OCI-LY3 (cell line): ENCODE measurements at regions not wholly inside any gene's neighbourhood (a gene's known extent, or its start where the extent isn't known, plus 50 kb on each side); places are given as distances from the start of the nearest gene placed in this dataset.

Experiments
- H2AFZ ChIP-seq: fragments of 200-600, 300-600 bp; shearing (Covaris generic); 2 replicates; pipeline ENCODE4 v1.6.0; 2014; ENCODE audit warnings: antibody characterized with exemption, low read depth, low read length
- H3K27ac ChIP-seq: fragments of 200-600, 300-600 bp; sonication (generic); 2 replicates; pipeline ENCODE4 v1.5.1; 2014; ENCODE audit warnings: mild to moderate bottlenecking, low read length, moderate library complexity, mixed read lengths
- H3K27me3 ChIP-seq: fragments of 200-600, 300-600 bp; sonication (generic); 2 replicates; pipeline ENCODE4 v1.6.1; 2014; ENCODE audit warnings: low read depth, low read length, mixed read lengths
- H3K36me3 ChIP-seq: fragments of 200-600, 300-600 bp; sonication (generic); replicated peaks from 2 replicates; pipeline ENCODE3; 2014; ENCODE audit warnings: low read depth, low read length, mixed read lengths
- H3K4me1 ChIP-seq: fragments of 300-600, 200-600 bp; sonication (generic); 2 replicates; pipeline ENCODE4 v1.6.1; 2014; ENCODE audit warnings: low read length, mixed read lengths
- H3K4me2 ChIP-seq: fragments of 200-600, 300-600 bp; sonication (generic); 2 replicates; pipeline ENCODE4 v1.6.1; 2014; ENCODE audit warnings: low read length, mixed read lengths
- H3K4me3 ChIP-seq: fragments of 300-600, 200-600 bp; sonication (generic); 2 replicates; pipeline ENCODE4 v1.5.1; 2014; ENCODE audit warnings: antibody characterized with exemption, mild to moderate bottlenecking, low read length, moderate library complexity
- H3K79me2 ChIP-seq: fragments of 300-600, 200-600 bp; shearing (Covaris generic); 2 replicates; pipeline ENCODE4 v1.6.1; 2014; ENCODE audit warnings: mild to moderate bottlenecking, low read length, mixed read lengths
- H3K9ac ChIP-seq: fragments of 300-600, 200-600 bp; shearing (Covaris generic); 2 replicates; pipeline ENCODE4 v1.6.0; 2014; ENCODE audit warnings: mild to moderate bottlenecking, low read length, moderate library complexity
- H3K9me3 ChIP-seq: fragments of 200-600, 300-600 bp; shearing (Covaris generic); 2 replicates; pipeline ENCODE4 v1.6.1; 2014; ENCODE audit warnings: low read length, mixed read lengths; ENCODE audit not compliant: insufficient read depth
- H4K20me1 ChIP-seq: fragments of 200-600, 300-600 bp; sonication (generic); 2 replicates; pipeline ENCODE4 v1.6.1; 2016; ENCODE audit warnings: low read length, mixed read lengths; ENCODE audit not compliant: insufficient read depth
- EZH2phosphoT487 ChIP-seq: fragments of 200-600 bp; shearing (Covaris generic); IDR thresholded peaks from 2 replicates; pipeline ENCODE4 v1.6.1; 2018; ENCODE audit warnings: antibody characterized with exemption, mixed run types, low read depth
- TF ChIP-seq, protein P1 (sequence below): fragments of 200-600, 300-600 bp; sonication (generic); IDR thresholded peaks from 2 replicates; pipeline ENCODE4 v1.5.1; 2014; ENCODE audit warnings: antibody characterized with exemption, low read length, low read depth

DNA sequence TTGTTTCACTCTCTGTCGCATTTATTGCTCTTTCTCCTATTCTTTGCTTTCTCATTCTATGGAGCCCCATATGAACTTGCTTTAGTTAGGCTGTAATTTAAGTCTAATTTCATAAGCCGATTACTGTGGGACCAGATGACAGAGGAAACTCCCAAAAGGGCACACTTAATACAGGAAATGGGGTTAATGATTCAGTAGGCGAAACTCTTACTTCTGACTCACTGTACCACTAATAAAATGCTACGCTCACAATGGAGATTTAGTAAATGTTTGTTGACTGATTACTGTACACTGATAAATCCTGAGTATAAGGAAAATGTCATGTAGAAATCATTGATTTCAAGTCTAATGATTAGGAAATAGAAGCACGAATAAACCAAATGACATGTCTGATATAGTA lies 276.4 kb downstream of the KLF5 start:
- no peaks in the 10 kb centered on the region for H4K20me1 ChIP-seq
- H3K4me1 ChIP-seq: peaks cover 15% of the 10 kb centered on the region
- H3K9ac ChIP-seq: peak overlapping the region; percentile 3; the same call in 1 of the 2 replicates
- no peaks in the 10 kb centered on the region for H3K36me3 ChIP-seq
- peak overlapping the region; percentile 55; the same call in 1 of the 2 replicates for H2AFZ ChIP-seq
- TF ChIP-seq EZH2phosphoT487: no peak
- TF ChIP-seq, protein P1, sequence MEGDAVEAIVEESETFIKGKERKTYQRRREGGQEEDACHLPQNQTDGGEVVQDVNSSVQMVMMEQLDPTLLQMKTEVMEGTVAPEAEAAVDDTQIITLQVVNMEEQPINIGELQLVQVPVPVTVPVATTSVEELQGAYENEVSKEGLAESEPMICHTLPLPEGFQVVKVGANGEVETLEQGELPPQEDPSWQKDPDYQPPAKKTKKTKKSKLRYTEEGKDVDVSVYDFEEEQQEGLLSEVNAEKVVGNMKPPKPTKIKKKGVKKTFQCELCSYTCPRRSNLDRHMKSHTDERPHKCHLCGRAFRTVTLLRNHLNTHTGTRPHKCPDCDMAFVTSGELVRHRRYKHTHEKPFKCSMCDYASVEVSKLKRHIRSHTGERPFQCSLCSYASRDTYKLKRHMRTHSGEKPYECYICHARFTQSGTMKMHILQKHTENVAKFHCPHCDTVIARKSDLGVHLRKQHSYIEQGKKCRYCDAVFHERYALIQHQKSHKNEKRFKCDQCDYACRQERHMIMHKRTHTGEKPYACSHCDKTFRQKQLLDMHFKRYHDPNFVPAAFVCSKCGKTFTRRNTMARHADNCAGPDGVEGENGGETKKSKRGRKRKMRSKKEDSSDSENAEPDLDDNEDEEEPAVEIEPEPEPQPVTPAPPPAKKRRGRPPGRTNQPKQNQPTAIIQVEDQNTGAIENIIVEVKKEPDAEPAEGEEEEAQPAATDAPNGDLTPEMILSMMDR: no peak
- H3K4me3 ChIP-seq: peak overlapping the region; percentile 28; the same call in 1 of the 2 replicates
- H3K4me2 ChIP-seq: peak overlapping the region; percentile 64
- no peaks in the 10 kb centered on the region for H3K9me3 ChIP-seq
- no peaks in the 10 kb centered on the region for H3K79me2 ChIP-seq
- H3K27ac ChIP-seq: peak overlapping the region; percentile 12; the same call in 1 of the 2 replicates
- H3K27me3 ChIP-seq: no peaks in the 10 kb centered on the region

DNA sequence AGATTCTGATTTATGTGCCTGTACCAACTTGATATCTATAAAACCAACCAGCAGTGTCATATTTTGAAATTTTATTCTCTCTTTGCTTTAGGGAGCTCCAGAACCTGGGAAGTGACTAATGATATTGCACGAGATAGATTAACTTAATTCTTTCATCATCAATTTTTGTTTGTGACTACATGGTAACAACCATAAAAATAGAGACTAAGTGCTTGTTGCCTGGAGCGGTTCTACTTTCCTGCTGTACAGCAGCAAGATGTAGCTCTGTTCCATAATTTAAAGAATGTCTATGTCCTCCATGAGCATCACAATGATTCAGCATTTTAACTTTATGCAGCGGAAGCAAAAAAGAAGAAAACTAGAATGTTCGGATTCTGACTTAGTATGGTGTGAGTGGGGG lies 275.6 kb downstream of the KLF5 start:
- no peak overlapping the region for H3K4me3 ChIP-seq
- peaks cover 15% of the 10 kb centered on the region for H3K4me1 ChIP-seq
- H4K20me1 ChIP-seq: no peaks in the 10 kb centered on the region
- H3K4me2 ChIP-seq: peak overlapping the region; percentile 64; the same call in 1 of the 2 replicates
- H3K9ac ChIP-seq: no peak overlapping the region
- no peaks in the 10 kb centered on the region for H3K9me3 ChIP-seq
- no peaks in the 10 kb centered on the region for H3K36me3 ChIP-seq
- no peak overlapping the region for H2AFZ ChIP-seq
- H3K27me3 ChIP-seq: no peaks in the 10 kb centered on the region
- H3K79me2 ChIP-seq: no peaks in the 10 kb centered on the region
- TF ChIP-seq, protein P1: no peak
- TF ChIP-seq EZH2phosphoT487: no peak
- no peak overlapping the region for H3K27ac ChIP-seq

DNA sequence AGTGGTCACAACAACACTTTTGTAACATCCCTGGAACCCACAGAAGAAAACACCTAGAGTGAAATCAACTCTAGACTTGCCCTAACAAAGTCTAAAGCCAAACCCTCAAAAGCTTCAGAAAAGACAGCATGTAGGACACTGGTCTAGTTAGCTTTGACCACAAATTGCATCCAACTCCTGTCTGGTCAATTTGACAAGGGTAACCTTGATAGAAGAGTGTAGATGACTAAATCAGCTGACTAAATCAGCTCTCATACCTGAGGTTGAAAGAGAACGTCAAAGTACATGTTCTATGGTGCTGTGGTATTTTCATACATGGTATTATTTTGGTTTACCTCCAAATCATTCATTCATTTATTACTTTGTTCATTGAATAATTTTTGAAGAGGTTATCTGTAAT lies 272.8 kb downstream of the KLF5 start:
- Histone ChIP-seq H2AFZ (no peak overlapping the region), H3K79me2 (no peaks in the 10 kb centered on the region), H3K4me3 (no peak overlapping the region), H3K4me1 (peaks cover 15% of the 10 kb centered on the region), H4K20me1 (no peaks in the 10 kb centered on the region), H3K9me3 (no peaks in the 10 kb centered on the region), H3K4me2 (no peak overlapping the region), H3K36me3 (no peaks in the 10 kb centered on the region), H3K27ac (no peak overlapping the region), H3K27me3 (no peaks in the 10 kb centered on the region), H3K9ac (no peak overlapping the region)
- TF ChIP-seq, protein P1: no peak

DNA sequence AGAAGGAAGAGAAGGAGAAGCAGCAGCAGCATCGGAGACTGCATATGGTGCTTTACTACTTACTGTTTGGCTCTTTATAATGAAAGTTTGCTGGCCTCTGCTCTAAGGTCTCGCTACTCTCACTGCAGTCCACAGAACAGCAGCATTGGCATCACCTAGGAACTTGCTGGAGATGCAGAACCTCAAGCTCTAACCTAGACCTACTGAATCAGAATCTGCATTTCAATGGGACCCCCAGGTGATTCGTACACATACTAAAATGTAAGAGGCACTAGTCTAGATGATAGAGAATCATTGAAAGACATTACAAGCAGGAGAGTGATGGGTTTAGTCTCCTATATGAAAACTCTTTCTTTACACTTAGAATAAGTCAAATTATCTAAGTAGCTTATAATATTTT lies 270.6 kb downstream of the KLF5 start:
- Histone ChIP-seq H3K79me2 (no peaks in the 10 kb centered on the region), H4K20me1 (no peaks in the 10 kb centered on the region), H3K4me2 (no peak overlapping the region), H3K27me3 (no peaks in the 10 kb centered on the region), H3K27ac (no peak overlapping the region), H3K4me3 (no peak overlapping the region), H3K4me1 (no peaks in the 10 kb centered on the region), H3K36me3 (no peaks in the 10 kb centered on the region), H3K9ac (no peak overlapping the region), H3K9me3 (no peaks in the 10 kb centered on the region), H2AFZ (no peak overlapping the region)
- no peak for TF ChIP-seq EZH2phosphoT487
- TF ChIP-seq, protein P1: no peak
